Urothelium cell line (cell line): ENCODE measurements at regions not wholly inside any gene's neighbourhood (a gene's known extent, or its start where the extent isn't known, plus 50 kb on each side); places are given as distances from the start of the nearest gene placed in this dataset.
A peak's percentile ranks its signal among the peaks of the same experiment; 100 is the strongest.

ENCODE experiments used
- DNase-seq: peaks from one replicate; pipeline ENCODE4 v3.0.0; 2011; ENCODE audit warnings: low spot score, mixed read lengths
- FAIRE-seq: peaks from 2 replicates; lab custom pipeline; 2011; peaks lifted over from hg19 to GRCh38; lab: Jason Lieb, UNC

DNA sequence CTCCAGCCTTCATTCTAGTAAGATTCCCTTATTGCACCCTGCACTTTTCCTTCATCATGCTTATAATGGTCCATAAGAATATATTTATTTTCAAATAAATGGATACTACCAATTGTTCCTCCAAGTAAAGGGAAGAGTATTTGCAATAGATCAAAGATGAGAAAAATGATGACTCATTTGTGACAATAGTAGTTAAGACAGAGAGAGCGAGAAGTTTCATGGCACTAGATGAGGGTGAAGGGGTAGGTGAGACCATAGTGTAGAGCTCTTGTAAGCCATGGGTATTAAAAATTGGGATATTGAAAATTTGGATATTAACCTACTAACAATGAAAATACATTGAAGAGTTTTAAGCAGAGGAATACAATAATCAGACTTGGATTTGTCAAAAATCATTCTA is 404.6 kb downstream of the EFNA5 start:
- no peak for DNase-seq
- no peak for FAIRE-seq

DNA sequence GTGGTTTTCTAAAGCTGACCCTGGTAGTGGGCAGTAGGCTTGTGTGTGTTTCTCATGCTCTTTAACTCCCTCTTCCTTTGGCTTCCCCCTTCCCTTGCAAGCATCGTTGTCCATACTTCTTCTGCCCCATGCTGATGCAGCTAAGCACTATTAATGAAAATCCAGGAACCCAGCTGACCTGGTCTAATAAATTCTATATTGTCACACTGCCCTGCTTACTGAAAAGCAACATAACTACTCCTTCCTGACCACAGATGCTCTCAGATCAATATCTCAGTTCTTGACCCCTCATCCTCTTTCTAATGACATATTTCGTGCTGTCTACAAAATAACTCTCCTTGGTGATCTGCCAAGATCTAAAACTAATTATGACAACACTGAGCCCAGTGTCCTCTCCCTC is 405.5 kb downstream of the EFNA5 start:
- no peak for FAIRE-seq

DNA sequence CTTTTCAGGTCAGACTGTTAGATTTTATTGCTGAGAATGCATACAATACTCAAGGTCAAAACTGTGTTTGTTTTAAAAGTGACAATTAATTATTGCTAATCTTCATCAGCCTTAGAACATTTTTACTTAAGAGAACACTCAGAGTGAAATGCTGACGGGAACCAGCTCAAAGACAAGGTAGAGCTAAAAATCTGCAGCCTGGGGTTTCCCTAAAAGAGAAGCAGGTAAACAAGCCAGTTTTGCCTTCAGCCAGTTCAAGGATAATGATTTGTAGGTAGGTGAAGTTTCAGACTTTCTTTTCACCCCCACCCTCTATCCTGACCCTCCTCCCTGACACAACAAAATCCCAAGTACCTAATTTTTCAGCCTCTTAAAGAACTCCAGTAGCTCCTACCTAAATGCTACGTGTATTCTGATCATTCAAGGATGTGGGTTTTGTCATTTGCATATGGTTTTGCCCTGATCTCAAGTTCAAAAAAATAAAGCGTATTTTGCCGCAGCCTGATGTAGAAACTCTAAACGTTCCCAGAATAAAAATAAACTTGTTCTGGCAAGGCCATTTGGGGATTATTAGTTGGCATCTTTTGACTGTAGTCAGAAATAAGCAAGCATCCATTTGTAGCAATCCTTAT is 407.2 kb downstream of the EFNA5 start:
- FAIRE-seq (no peak), DNase-seq (no peak)

More for the DNA sequence above, 405.5 kb downstream of the EFNA5 start:
- no peak for DNase-seq

DNA sequence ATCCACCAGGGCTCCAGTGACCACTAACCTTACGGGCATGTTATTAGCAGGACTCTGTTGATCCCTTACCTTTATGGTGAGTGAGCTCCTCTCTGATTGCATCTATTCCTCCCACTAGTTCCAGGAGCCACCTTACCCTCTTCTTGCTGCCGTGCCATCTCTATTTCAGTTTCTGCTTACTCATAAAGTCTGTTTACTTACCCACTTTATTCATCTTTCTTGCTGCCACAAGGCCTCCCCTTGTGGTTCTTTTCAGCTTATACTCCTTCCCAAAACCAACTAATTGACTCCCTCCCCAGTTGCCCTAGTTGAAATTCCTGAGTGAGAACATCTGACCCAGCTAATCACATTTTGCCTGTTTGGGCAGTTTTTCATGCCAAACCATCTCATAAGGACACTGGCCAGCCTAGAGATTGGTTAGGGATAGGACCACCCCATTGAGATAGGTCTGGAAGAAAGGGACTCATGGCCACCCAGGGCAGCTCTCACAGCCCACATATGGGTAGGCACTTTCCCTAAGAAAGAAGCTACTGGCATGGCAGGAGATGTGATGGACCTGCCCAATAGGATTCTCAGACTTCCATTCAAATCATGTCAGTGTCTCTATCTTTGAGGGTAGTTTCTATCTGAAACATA is 412.7 kb downstream of the EFNA5 start:
- FAIRE-seq, result no peak
- DNase-seq, result no peak

DNA sequence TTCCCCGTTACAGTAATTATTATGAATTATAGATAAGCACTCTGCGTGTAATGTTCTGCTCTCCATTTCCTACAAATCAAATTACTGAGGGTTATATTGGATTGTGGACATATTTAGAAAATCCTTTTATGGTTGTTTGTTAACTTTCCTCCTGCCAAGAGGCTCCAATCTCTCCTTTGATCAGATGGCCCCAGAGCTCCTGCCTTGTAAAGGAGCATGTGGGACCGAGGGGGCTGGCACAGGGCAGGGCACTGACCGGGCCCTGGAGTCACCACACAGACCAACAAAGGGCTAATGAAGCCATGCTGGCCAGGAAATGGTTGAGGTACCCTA is 415.9 kb downstream of the EFNA5 start:
- FAIRE-seq (no peak), DNase-seq (no peak)

DNA sequence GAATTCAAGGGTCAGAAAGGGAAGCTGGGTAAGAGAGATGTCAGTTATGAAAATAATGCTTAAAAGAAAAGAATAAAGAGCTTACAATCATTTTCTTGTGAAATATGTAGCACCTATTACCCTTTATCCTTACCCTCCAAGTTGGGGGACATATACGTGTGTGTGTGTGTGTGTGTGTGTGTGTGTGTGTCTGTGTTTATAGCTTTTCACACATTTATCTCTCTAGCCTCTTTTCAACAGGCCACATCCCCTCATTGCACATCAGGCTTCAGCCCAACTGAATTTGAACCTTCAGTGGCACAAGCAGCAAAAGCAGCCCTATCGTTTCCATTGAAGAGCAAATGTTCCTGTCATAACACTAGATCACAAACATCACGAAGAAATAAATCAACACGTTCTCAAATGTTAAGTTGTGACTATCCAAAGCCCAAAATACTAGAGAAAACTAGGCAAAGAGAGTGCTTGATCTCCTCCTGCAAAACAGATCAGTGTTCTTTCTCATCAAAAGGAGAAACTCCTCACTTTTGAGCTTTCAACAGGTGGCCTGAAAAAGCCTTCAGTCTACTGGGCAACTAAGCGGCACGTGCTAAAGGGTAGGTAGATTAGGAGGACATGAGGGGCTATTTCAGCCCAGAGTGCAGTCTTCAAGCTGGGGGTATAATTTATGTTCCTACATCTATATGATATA is 416.4 kb downstream of the EFNA5 start:
- no peak for DNase-seq
- no peak for FAIRE-seq

DNA sequence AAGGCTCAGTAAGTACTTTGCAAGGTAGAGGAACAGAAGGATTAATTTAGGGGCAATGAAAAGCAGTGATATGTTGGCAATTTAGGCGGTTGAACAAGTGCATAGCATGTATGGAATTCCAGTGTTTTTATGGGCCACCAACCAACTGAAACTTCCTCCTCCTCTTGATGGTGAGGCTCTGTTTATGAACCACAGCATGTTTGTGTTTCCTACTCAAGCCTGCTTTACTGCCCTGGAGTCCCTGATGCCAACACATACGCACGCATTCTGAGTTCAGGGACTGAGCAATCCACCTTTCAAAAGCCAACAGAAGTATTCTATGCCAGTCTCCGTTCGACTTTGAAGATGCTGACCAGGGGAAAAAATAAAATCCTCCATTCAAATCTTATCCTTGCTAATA is 417.5 kb downstream of the EFNA5 start:
- DNase-seq (no peak), FAIRE-seq (no peak)

DNA sequence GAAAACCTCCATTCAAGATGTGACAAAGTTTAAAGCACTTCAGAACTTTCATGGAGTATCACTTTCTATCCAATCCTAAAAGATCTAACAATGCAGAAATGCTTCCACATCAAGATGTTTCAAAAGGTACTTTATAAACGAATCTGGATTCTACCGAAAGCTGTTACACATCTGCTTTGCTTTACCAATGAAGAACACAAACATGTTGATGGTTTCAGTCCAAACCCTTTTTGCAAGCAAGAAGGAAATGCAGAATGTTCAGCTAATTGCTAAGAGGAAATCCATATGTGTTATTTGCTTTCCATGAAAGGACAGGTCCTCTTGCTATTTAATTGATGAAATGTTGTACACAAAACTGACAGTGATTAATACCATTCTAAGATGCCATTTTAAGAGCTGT is 419.6 kb downstream of the EFNA5 start:
- DNase-seq, result no peak
- no peak for FAIRE-seq

DNA sequence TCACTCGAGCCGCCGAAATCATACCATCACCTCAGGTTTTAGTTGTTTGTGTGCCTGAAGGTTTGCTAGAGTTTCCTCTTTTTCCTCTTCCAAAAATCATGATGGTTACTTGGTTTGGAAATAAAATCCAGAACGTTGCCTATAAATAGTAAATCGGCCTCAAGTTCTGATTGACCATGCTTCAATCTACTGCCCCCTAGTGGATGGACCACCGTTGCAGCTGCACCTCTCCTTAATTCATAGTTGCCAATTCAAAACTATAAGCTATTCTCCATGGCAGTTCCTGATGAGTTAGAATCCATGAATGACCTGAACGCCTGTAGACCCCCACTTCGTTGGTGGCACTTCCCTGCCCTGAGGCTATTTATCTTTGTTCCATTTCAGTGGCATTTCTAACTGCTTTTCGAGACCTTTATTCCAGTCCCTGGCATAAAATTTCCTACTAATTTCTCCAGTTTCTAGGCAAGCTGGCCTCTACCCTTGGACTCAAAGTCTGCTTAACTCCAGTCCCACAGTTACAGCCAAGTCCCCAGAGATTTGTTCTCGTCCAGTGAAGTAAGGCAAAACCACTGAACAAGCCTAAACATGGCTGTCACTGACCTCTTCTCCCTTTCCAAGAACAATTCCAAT is 422.6 kb downstream of the EFNA5 start:
- peak; percentile 32 for FAIRE-seq
- DNase-seq, result peak; percentile 34

DNA sequence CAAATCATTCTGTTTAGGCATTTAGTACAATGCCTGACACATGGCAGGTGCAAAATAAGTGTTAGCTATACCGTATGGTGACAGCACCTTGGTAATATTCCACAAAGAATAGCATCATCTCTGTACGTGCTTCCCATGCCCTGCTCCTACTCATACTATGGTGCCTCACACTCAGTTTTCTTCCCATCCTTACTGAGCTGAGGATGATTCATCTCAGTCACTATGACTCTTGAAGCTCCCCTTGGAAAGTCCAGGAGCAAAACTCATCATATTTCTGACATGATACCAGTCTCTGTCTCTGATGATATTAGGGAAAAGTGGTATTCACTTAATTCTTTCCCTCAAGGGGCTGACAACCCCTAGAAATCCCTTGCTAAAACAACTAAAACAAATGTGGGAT is 423.3 kb downstream of the EFNA5 start:
- DNase-seq, result no peak
- no peak for FAIRE-seq

DNA sequence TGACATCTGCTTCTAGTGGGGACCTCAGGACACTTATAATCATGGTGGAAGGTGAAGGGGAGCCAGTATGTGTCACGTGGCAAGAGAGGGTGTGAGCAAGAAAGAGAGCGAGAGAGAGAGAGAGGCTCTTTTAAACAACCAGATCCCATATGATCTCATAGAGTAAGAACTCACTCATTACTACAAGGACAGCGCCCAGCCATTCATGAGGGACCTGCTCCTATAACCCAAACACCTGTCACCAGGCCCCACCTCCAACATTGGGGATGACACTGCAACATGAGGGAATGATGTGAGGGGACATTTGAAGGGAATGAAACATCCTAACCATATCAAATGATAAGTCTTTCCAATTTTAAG is 427.5 kb downstream of the EFNA5 start:
- DNase-seq (no peak), FAIRE-seq (no peak)

DNA sequence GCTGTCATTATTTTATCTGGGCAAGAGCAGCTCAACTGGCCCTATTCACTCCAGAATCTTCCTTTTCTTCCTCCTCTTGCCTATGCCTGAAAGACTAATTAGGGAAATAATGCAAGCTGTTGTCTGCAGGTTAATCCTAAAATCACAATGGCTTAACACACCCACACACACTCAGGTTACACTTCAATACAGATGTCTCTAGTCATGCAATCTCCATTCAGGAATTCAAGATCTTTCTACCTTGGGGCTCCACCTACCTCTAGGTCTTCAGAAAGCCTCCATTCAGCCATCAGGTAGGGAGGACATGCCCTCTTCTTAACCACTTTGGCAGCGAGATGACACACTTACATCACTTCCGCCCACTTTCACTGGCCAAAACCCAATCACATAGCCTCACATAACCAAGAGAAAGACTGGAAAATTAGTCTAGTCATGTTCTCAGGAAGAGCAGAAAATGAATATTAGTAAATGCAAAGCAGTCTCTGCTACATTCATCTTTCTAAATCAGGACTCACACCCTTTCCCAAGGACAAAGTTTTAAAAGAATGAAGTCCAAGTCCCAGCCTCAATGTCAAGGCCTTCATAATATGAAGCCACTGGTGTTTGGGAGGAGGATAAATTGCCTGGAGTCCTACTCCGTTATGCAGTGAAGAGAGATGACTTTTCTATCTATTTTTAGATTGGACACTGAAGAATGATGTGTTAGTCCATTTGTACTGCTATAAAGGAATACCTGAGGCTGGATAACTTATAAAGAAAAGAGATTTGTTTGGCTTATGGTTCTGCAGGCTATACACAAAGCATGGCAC is 428.1 kb downstream of the EFNA5 start:
- DNase-seq, result no peak
- FAIRE-seq, result no peak

DNA sequence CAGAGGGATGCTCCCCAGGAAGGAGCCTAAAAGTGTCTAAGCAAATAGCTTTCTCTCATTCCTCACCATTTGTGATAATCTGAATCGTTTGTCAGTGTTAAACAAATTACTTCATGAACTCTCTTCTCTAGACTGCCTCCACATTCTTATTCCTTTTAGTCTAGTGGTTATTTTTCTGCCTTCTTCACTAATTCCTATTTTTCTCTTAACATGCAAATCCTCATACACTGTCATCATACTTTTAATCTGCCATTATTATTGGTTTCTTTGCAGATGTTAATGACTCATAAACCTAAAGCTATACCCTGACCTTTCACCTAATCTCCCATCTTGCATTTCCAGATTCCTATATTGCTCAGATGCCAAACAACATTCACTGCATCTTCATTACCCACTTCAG is 428.9 kb downstream of the EFNA5 start:
- DNase-seq, result no peak
- no peak for FAIRE-seq

DNA sequence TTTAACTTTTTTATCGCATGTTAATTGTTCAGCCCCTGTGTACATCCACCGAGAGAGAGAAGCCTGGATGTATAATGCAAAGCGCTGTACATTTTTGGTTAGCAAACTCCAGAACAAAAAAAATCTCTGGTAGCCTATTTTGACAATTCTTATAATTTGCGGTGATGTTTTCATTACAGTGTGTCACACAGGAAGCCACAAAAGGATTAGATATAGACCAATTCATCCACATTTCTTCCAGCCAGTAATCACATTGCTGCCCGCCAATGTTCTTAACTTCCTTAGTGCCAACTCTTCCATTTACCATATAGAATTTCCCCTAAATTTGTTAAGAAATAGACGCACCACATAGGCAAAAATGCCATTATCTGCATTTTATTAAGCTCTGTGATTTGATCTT is 435.6 kb downstream of the EFNA5 start:
- DNase-seq, result no peak
- no peak for FAIRE-seq

DNA sequence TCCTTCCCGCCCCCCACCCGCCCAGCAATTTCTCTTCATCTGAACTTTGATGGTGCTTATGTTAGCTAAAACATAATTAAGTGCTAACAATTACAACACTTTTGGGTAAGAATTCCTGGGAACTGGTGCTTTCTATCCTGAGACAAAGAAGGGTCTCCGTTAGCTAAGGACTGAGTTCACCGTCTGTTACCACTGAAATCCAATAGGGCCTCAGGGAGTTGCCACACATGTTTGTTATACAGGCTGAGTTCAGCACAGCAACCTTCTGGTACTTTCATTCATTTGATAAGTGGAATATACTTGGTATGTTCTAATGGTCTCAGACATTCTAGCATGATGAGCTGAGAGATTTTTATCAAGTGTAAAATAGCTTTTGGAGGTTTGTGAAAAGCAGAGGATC is 437.9 kb downstream of the EFNA5 start:
- FAIRE-seq, result no peak
- DNase-seq, result no peak

DNA sequence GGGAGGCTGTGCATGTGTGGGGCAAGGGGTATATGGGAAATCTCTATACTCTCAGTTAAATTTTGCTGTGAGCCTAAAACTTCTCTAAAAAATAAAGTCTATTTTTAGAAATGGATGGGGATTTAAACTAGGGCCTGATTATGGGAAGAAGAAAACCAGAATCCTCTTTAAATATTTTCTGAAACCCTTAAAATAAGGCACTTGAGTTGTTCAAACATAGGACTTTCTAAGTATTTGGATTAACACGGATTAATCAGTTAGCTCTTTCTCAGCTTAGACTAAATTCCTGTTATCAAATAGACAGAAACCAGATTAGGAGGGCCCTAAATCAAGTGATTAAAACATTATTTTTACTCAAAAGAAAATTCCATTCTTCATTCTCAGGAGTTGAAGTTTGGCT is 438.4 kb downstream of the EFNA5 start:
- no peak for FAIRE-seq

DNA sequence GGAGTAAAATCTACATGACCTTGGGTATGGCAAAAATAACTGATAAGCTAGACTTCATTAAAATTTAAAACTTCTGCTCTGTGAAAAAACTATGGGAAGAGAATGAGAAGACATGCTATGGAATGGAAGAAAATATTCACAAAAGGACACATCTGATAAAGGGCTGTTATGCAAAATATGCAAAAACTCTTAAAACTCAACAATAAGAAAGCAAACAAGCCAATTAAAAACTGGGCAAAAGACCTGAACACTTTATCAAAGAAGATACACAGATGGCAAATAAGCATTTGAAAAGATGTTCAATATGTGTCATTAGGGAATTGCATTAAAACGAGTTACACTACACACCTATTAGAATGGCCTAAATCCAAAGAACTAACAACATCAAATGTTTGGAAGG is 439.5 kb downstream of the EFNA5 start:
- FAIRE-seq, result no peak
- no peak for DNase-seq

More for the DNA sequence above, 438.4 kb downstream of the EFNA5 start:
- DNase-seq, result no peak

DNA sequence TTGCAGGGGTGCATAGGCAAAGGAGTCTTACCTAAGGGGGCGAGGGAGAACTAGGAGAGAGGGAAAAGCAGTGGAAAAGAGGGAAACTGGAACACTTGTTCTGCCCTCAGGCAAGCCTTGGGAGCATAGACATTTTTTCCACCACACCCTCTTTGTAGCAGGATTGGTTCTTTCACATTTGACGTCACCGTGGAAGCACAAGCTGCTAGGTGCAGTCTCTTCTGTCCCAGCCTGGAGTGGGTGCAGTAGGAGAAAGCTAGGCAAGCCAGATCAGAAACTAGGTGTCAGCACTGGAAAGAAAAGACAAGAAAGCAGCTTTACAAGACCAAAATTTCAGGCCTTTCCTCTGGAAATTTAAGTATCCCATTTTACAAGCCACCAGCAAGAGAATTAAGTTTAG is 440.4 kb downstream of the EFNA5 start:
- DNase-seq (no peak), FAIRE-seq (no peak)

DNA sequence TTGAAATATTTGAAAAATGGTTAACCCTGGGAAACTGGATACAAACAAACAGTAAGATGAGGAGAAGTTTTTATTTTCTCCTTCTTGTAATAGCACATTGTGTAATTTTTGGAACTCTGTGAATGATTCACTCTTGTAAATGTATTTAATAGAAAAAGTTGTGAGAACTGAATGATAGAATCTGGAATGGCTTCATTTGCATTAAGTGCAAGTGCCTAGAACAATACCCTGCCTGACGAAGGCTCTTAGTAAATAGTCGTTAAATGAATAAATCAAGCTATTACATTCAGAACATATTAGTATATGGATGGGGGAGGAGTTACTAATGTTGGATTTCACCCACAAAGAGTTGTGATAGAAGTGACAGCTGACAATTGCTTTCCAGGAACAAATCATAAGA is 442.5 kb downstream of the EFNA5 start:
- DNase-seq (no peak), FAIRE-seq (no peak)

DNA sequence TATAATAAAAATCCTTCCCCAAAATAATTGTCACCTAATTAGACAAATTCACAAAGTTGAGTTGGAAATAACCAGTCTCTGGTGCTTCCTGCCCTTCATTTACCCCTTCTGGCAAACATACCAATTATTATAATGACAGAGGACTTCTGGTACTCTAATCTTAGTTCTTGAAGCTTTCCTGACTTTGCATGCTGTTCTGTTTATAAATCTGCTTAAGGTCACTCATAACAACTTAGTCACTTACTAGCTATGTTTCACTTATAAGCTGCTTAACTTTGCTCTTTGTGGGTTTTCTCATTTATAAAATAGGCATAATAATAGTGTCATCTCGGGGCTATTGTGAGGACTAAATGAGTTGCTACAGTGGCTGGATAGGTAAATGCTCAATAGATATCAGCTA is 446.5 kb downstream of the EFNA5 start:
- FAIRE-seq (no peak), DNase-seq (no peak)

DNA sequence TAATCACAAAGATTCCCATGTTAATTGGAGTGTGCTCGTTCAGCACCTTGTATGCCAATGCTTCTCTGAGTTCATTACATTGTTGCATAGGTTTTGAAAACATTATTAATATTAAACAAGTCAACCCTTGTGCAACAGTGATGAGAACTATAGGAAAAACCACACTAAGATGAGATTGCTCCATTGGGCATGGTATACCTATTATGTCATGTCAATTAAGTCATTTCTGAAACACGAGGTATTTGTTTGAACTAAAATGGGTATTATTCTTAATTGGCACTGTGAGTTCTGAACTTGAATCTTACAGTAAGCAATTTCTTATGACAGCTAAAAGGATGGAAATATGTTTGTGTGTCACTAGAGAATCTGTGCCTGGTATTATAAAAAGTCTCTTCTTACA is 447.7 kb downstream of the EFNA5 start:
- FAIRE-seq, result no peak

More for the DNA sequence above, 447.7 kb downstream of the EFNA5 start:
- DNase-seq, result no peak
